OCI-LY7 (cell line): ENCODE measurements at regions not wholly inside any gene's neighbourhood (a gene's known extent, or its start where the extent isn't known, plus 50 kb on each side); places are given as distances from the start of the nearest gene placed in this dataset.

Experiments
- BruUV-seq: library from RNA; stranded (reverse); fragments of 400-500 nt; replicated peaks from 2 replicates; lab custom pipeline; 2021; lab: Mats Ljungman, UMichigan
- CTCF ChIA-PET: fragments of 300-600 bp; sonication (Branson Sonifier 250); formaldehyde crosslinking; loops from one replicate; lab custom pipeline; 2022; ENCODE audit warnings: antibody characterized with exemption; ENCODE audit not compliant: unreplicated experiment; lab: Charles Lee
- POLR2A ChIA-PET: fragments of 300-600 bp; sonication (Branson Sonifier 250); formaldehyde crosslinking; loops from one replicate; lab custom pipeline; 2022; ENCODE audit warnings: antibody characterized with exemption; lab: Charles Lee
- DNase-seq: peaks from one replicate; pipeline ENCODE4 v3.0.0-alpha.2; 2015; ENCODE audit warnings: low spot score
- H2AFZ ChIP-seq: fragments of 200-600 bp; sonication (generic), shearing (Covaris generic); 2 replicates; pipeline ENCODE4 v1.6.1; 2014; ENCODE audit warnings: mild to moderate bottlenecking, antibody characterized with exemption, low read length, moderate library complexity
- H3K27ac ChIP-seq: fragments of 200-600 bp; sonication (generic); 2 replicates; pipeline ENCODE4 v1.5.1; 2014; ENCODE audit warnings: mixed run types, low read depth, mild to moderate bottlenecking, moderate library complexity, low read length, inconsistent platforms; ENCODE audit not compliant: poor library complexity, severe bottlenecking
- H3K36me3 ChIP-seq: fragments of 200-600 bp; sonication (generic); 2 replicates; pipeline ENCODE4 v1.6.1; 2014; ENCODE audit warnings: mild to moderate bottlenecking, antibody characterized with exemption, low read length, moderate library complexity, mixed read lengths; ENCODE audit not compliant: insufficient read depth
- H3K4me1 ChIP-seq: fragments of 200-600 bp; sonication (generic); 2 replicates; pipeline ENCODE4 v1.5.1; 2014; ENCODE audit warnings: mild to moderate bottlenecking, low read length; ENCODE audit not compliant: insufficient read depth, poor library complexity, severe bottlenecking
- H3K4me2 ChIP-seq: fragments of 200-600 bp; sonication (generic); 2 replicates; pipeline ENCODE4 v1.6.1; 2014; ENCODE audit warnings: mild to moderate bottlenecking, low read length
- H3K4me3 ChIP-seq: fragments of 200-600 bp; sonication (generic); 2 replicates; pipeline ENCODE4 v1.5.1; 2014; ENCODE audit warnings: mild to moderate bottlenecking, low read depth, low read length; ENCODE audit not compliant: poor library complexity, severe bottlenecking
- H3K79me2 ChIP-seq: fragments of 200-600 bp; sonication (generic); 2 replicates; pipeline ENCODE4 v1.6.1; 2016; ENCODE audit warnings: low read depth, mild to moderate bottlenecking, low read length, moderate library complexity, mixed read lengths; ENCODE audit not compliant: insufficient read depth
- H3K9me2 ChIP-seq: fragments of 200-600 bp; sonication (generic); 2 replicates; pipeline ENCODE4 v1.6.1; 2016; ENCODE audit warnings: mild to moderate bottlenecking, low read length, mixed read lengths; ENCODE audit not compliant: insufficient read depth
- H3K9me3 ChIP-seq: fragments of 200-600 bp; sonication (generic); 2 replicates; pipeline ENCODE4 v1.6.1; 2014; ENCODE audit warnings: mild to moderate bottlenecking, mixed run types, low read length, mixed read lengths
- H4K20me1 ChIP-seq: fragments of 200-600 bp; sonication (generic); 2 replicates; pipeline ENCODE4 v1.6.1; 2014; ENCODE audit warnings: mild to moderate bottlenecking, antibody characterized with exemption, low read length, moderate library complexity, mixed read lengths; ENCODE audit not compliant: insufficient read depth
- CTCF ChIP-seq: fragments of 200-600 bp; sonication (generic); conservative IDR thresholded peaks from 2 replicates; pipeline ENCODE4 v1.5.1; 2014; ENCODE audit warnings: mild to moderate bottlenecking, antibody characterized with exemption, low read length, moderate library complexity, mixed read lengths
- EZH2phosphoT487 ChIP-seq: fragments of 200-600 bp; sonication (generic); IDR thresholded peaks from 2 replicates; pipeline ENCODE4 v1.6.1; 2018; ENCODE audit warnings: low read depth, borderline replicate concordance, mild to moderate bottlenecking, mixed run types, antibody characterized with exemption, low read length, moderate library complexity, mixed read lengths
- intact Hi-C: fragments of 100-400 bp; cut with micrococcal nuclease; formaldehyde crosslinking; loops from one replicate; pipeline ENCODE4 v1.10.0; 2022; ENCODE audit not compliant: unreplicated experiment

GRCh38 chr12:18922851-18923250, 184.9 kb downstream of the CAPZA3 start:
- BruUV-seq = no TSS peak
- intact Hi-C loops = no loop called here
- Histone ChIP-seq H3K9me3 (no peaks in the 10 kb centered on the region), H3K79me2 (no peaks in the 10 kb centered on the region), H3K4me1 (no peaks in the 10 kb centered on the region), H3K4me2 (no peak overlapping the region), H3K4me3 (no peak overlapping the region), H3K27ac (no peak overlapping the region), H2AFZ (no peak overlapping the region), H3K36me3 (no peaks in the 10 kb centered on the region), H4K20me1 (no peaks in the 10 kb centered on the region), H3K9me2 (no peaks in the 10 kb centered on the region)
- POLR2A ChIA-PET = no interaction called here
- CTCF ChIA-PET = no interaction called here
- TF ChIP-seq EZH2phosphoT487 = no peak
- no peak for TF ChIP-seq CTCF
- no peak for DNase-seq

GRCh38 chr12:18923721-18924120, 185.8 kb downstream of the CAPZA3 start:
- TF ChIP-seq CTCF (no peak), EZH2phosphoT487 (no peak)
- BruUV-seq = no TSS peak
- no peak for DNase-seq
- H3K9me3 ChIP-seq = no peaks in the 10 kb centered on the region
- H3K79me2 ChIP-seq = no peaks in the 10 kb centered on the region
- H2AFZ ChIP-seq = no peak overlapping the region
- no peaks in the 10 kb centered on the region for H3K9me2 ChIP-seq
- H3K4me2 ChIP-seq = no peak overlapping the region
- intact Hi-C loops = no loop called here
- no peaks in the 10 kb centered on the region for H3K4me1 ChIP-seq
- no peak overlapping the region for H3K4me3 ChIP-seq
- no peaks in the 10 kb centered on the region for H4K20me1 ChIP-seq
- ChIA-PET POLR2A (no interaction called here), CTCF (no interaction called here)
- H3K27ac ChIP-seq = no peak overlapping the region
- no peaks in the 10 kb centered on the region for H3K36me3 ChIP-seq

GRCh38 chr12:18926188-18926587, 188.3 kb downstream of the CAPZA3 start:
- no peaks in the 10 kb centered on the region for H3K4me1 ChIP-seq
- no peak for TF ChIP-seq CTCF
- no peak for TF ChIP-seq EZH2phosphoT487
- no TSS peak for BruUV-seq
- no peaks in the 10 kb centered on the region for H3K9me2 ChIP-seq
- intact Hi-C loops = no loop called here
- H3K36me3 ChIP-seq = no peaks in the 10 kb centered on the region
- H2AFZ ChIP-seq = no peak overlapping the region
- H3K27ac ChIP-seq = no peak overlapping the region
- CTCF ChIA-PET = no interaction called here
- H3K4me2 ChIP-seq = no peak overlapping the region
- POLR2A ChIA-PET = no interaction called here
- DNase-seq = no peak
- no peak overlapping the region for H3K4me3 ChIP-seq
- no peaks in the 10 kb centered on the region for H3K79me2 ChIP-seq
- H3K9me3 ChIP-seq = no peaks in the 10 kb centered on the region
- H4K20me1 ChIP-seq = no peaks in the 10 kb centered on the region
